B cell (primary cell): ENCODE measurements at regions not wholly inside any gene's neighbourhood (a gene's known extent, or its start where the extent isn't known, plus 50 kb on each side); places are given as distances from the start of the nearest gene placed in this dataset.

ENCODE experiments used
- ATAC-seq: fragments of 200-7000 bp; cut with Tn5 transposase; one replicate; pipeline ENCODE4 v1.10.0; 2021; ENCODE audit warnings: low read depth, mild to moderate bottlenecking, moderate number of reproducible peaks, moderate library complexity
- CTCF ChIA-PET: fragments of 350-600 bp; sonication (Branson Sonifier 250); formaldehyde crosslinking; loops from one replicate; lab custom pipeline; 2021; ENCODE audit warnings: antibody characterized with exemption, inconsistent platforms; lab: Charles Lee
- POLR2A ChIA-PET: fragments of 350-600 bp; sonication (Branson Sonifier 250); formaldehyde crosslinking; loops from one replicate; lab custom pipeline; 2021; ENCODE audit warnings: antibody characterized with exemption; lab: Charles Lee
- DNase-seq: peaks from one replicate; pipeline ENCODE4 v3.0.0; 2013
- H2AFZ ChIP-seq: 2 replicates; pipeline ENCODE4 v1.6.1; 2012; ENCODE audit warnings: mild to moderate bottlenecking, low read depth, low read length; ENCODE audit not compliant: insufficient read depth, poor library complexity, severe bottlenecking
- H3K27ac ChIP-seq, 2 donors: 1 replicate in 1 of 2; 2 replicates in 1 of 2; pipeline ENCODE4 v1.5.1; 2012 to 2013; ENCODE audit warnings: low read length in 2 of 2, mild to moderate bottlenecking in 2 of 2, moderate library complexity in 1 of 2
- H3K27me3 ChIP-seq, 4 experiments: fragments of 200-600 bp in 1 of 4; sonication (generic) in 1 of 4; replicated peaks in 1 of 4; 1 replicate in 2 of 4; 2 replicates in 2 of 4; pipeline versions ENCODE4 v1.6.1 to v1.7.0; 2013 to 2016; ENCODE audit warnings: low read length in 3 of 4, mild to moderate bottlenecking in 2 of 4, mixed read lengths in 1 of 4, moderate library complexity in 1 of 4; ENCODE audit not compliant: insufficient read depth in 4 of 4, control insufficient read depth in 3 of 4; ENCODE audit errors: control extremely low read depth in 1 of 4
- H3K36me3 ChIP-seq, 2 experiments: replicated peaks in 1 of 2; 1 replicate in 1 of 2; 2 replicates in 1 of 2; pipeline versions ENCODE4 v1.6.1 to v1.7.1; 2013; ENCODE audit warnings: low read length in 1 of 2; ENCODE audit not compliant: insufficient read depth in 2 of 2, control insufficient read depth in 1 of 2; ENCODE audit errors: control extremely low read depth in 1 of 2, extremely low read depth in 1 of 2
- H3K4me1 ChIP-seq, 2 donors: fragments of 200-600 bp in 1 of 2; sonication (generic) in 1 of 2; 1 replicate in 1 of 2; 2 replicates in 1 of 2; pipeline versions ENCODE4 v1.5.1 to v1.6.1; 2013 to 2017; ENCODE audit warnings: low read length in 2 of 2; ENCODE audit not compliant: control insufficient read depth in 2 of 2, insufficient read depth in 2 of 2
- H3K4me2 ChIP-seq: replicated peaks from 2 replicates; pipeline ENCODE3; 2012; ENCODE audit warnings: mild to moderate bottlenecking, low read depth, low read length; ENCODE audit not compliant: poor library complexity, severe bottlenecking
- H3K4me3 ChIP-seq, 5 experiments: fragments of 200-600 bp in 1 of 5; sonication (generic) in 1 of 5; 1 replicate in 3 of 5; 2 replicates in 2 of 5; pipeline versions ENCODE4 v1.5.1 to v1.7.0; 2011 to 2016; ENCODE audit warnings: low read length in 4 of 5, mild to moderate bottlenecking in 4 of 5, low read depth in 2 of 5, control low read depth in 1 of 5, moderate library complexity in 1 of 5; ENCODE audit not compliant: insufficient read depth in 1 of 5; ENCODE audit errors: control extremely low read depth in 1 of 5, extremely low read depth in 1 of 5
- H3K79me2 ChIP-seq: fragments of 200-600 bp; sonication (generic); one replicate; pipeline ENCODE4 v1.6.0; 2016; ENCODE audit warnings: low read length; ENCODE audit not compliant: control insufficient read depth, insufficient read depth
- H3K9ac ChIP-seq: fragments of 200-600 bp; sonication (generic); 2 replicates; pipeline ENCODE4 v1.6.1; 2017; ENCODE audit warnings: mild to moderate bottlenecking, low read length, moderate library complexity
- H3K9me3 ChIP-seq, 3 donors: one replicate each; pipeline versions ENCODE4 v1.6.1 to v1.7.1; 2013; ENCODE audit warnings: low read length in 2 of 3; ENCODE audit not compliant: control insufficient read depth in 2 of 3, insufficient read depth in 1 of 3; ENCODE audit errors: control extremely low read depth in 1 of 3
- H4K20me1 ChIP-seq: 2 replicates; pipeline ENCODE4 v1.6.0; 2012; ENCODE audit warnings: mild to moderate bottlenecking, low read length; ENCODE audit not compliant: insufficient read depth, control insufficient read depth, poor library complexity, severe bottlenecking
- H3K27ac Mint-ChIP-seq: one replicate; pipeline ENCODE4 v1.8.0; 2021; ENCODE audit warnings: mixed read lengths
- H3K27me3 Mint-ChIP-seq: one replicate; pipeline ENCODE4 v1.8.0; 2021; ENCODE audit warnings: mixed read lengths
- H3K4me1 Mint-ChIP-seq: one replicate; pipeline ENCODE4 v1.8.0; 2021; ENCODE audit warnings: mixed read lengths
- H3K4me3 Mint-ChIP-seq: one replicate; pipeline ENCODE4 v1.8.0; 2021; ENCODE audit warnings: mixed read lengths
- H3K9me3 Mint-ChIP-seq: one replicate; pipeline ENCODE4 v1.8.0; 2022; ENCODE audit warnings: mixed read lengths; ENCODE audit not compliant: insufficient read depth
- CTCF ChIP-seq: fragments of 200-600 bp; IDR thresholded peaks from one replicate; pipeline ENCODE4 v1.8.0; 2022; ENCODE audit warnings: antibody characterized with exemption, mild to moderate bottlenecking
- EZH2 ChIP-seq: IDR thresholded peaks from 2 replicates; pipeline ENCODE4 v1.6.1; 2012; ENCODE audit warnings: borderline replicate concordance, low read depth, mild to moderate bottlenecking, moderate library complexity, low read length; ENCODE audit not compliant: insufficient read depth, poor library complexity, severe bottlenecking
- WGBS: methylation state at CpG from one replicate; pipeline ENCODE4 v1.1.5; 2013; ENCODE audit warnings: missing lambda C conversion rate; ENCODE audit not compliant: insufficient coverage; 5-methylcytosine and 5-hydroxymethylcytosine counted together
- intact Hi-C: fragments of 100-400 bp; cut with micrococcal nuclease; formaldehyde crosslinking; loops from one replicate; pipeline ENCODE4 v1.10.0; 2022

- no peak for TF ChIP-seq CTCF
- no peak for TF ChIP-seq EZH2
- H4K20me1 ChIP-seq: no peaks in the 10 kb centered on the region
- CTCF ChIA-PET: no interaction called here
- intact Hi-C loops: no loop called here
- H3K27me3 Mint-ChIP-seq: peaks cover 4% of the 10 kb centered on the region
- no peak overlapping the region for H3K4me2 ChIP-seq
- no peak overlapping the region for H3K4me3 ChIP-seq
- DNase-seq (no peak), ATAC-seq (no peak)
- H3K27ac ChIP-seq: no peak overlapping the region
- no peaks in the 10 kb centered on the region for H3K79me2 ChIP-seq
- H3K27ac Mint-ChIP-seq: no peak overlapping the region
- H3K9ac ChIP-seq: no peak overlapping the region
- H2AFZ ChIP-seq: no peak overlapping the region
- no peaks in the 10 kb centered on the region for H3K27me3 ChIP-seq
- H3K4me1 Mint-ChIP-seq: no peaks in the 10 kb centered on the region
- no peaks in the 10 kb centered on the region for H3K4me1 ChIP-seq
- peaks cover 3% of the 10 kb centered on the region for H3K9me3 Mint-ChIP-seq
- H3K36me3 ChIP-seq: no peaks in the 10 kb centered on the region
- H3K4me3 Mint-ChIP-seq: no peak overlapping the region
- no peaks in the 10 kb centered on the region for H3K9me3 ChIP-seq
- POLR2A ChIA-PET: no interaction called here
These were observed 581.4 kb upstream of the PTGER4 start for GRCh38 chr5:40098313-40098712.

DNA sequence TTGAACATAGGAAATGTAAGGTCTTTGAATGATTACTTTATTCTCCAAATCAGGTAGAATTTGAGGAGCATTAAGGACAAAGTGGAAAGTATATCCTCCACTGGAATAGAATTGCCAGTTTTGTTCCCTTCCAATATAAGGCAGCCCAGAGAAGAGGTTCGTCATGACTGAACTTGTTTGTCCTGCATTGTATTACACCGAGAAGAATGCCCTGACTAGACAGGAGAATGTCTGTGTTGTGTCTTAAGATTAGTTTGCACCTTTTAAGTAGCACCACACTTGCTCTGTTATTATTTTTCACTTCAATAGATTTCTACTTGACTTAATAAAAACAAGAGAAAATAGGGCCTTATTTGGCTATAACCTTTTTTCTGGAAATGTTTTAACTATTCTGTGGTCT is 586.2 kb upstream of the PTGER4 start:
- Mint-ChIP-seq H3K9me3 (peaks cover 5% of the 10 kb centered on the region), H3K27me3 (peaks cover 4% of the 10 kb centered on the region), H3K4me1 (no peaks in the 10 kb centered on the region), H3K4me3 (no peak overlapping the region), H3K27ac (no peak overlapping the region)
- no peak overlapping the region for H3K4me3 ChIP-seq
- no peak overlapping the region for H3K4me2 ChIP-seq
- H2AFZ ChIP-seq: no peak overlapping the region
- H3K27me3 ChIP-seq: no peaks in the 10 kb centered on the region
- no CpG with 5 or more reads among the region's 2 CpGs for WGBS
- no peaks in the 10 kb centered on the region for H4K20me1 ChIP-seq
- peaks cover 2 to 13% (median 4%) of the 10 kb centered on the region in 3 donors for H3K9me3 ChIP-seq
- TF ChIP-seq EZH2 (no peak), CTCF (no peak)
- intact Hi-C loops: no loop called here
- H3K4me1 ChIP-seq: no peaks in the 10 kb centered on the region
- POLR2A ChIA-PET: no interaction called here
- H3K27ac ChIP-seq: no peak overlapping the region
- ATAC-seq (no peak), DNase-seq (no peak)
- H3K9ac ChIP-seq: no peak overlapping the region
- CTCF ChIA-PET: no interaction called here
- no peaks in the 10 kb centered on the region for H3K36me3 ChIP-seq
- H3K79me2 ChIP-seq: no peaks in the 10 kb centered on the region
